ENCODE measurements at regions not wholly inside any gene's neighbourhood (a gene's known extent, or its start where the extent isn't known, plus 50 kb on each side); places are given as distances from the start of the nearest gene placed in this dataset.

GRCh38 chr2:235332240-235332890 lies 161.5 kb upstream of the AGAP1 start:
- TF ChIP-seq CTCF (IDR thresholded peaks at IDR 0.05), result no peak
- no peaks in the 10 kb centered on the region for H3K27me3 ChIP-seq (ENCODE audit: control insufficient read depth, insufficient read depth, low read length)
- no peaks in the 10 kb centered on the region for H3K36me3 ChIP-seq (ENCODE audit: control insufficient read depth, insufficient read depth, low read length)
- H3K4me1 ChIP-seq, result no peaks in the 10 kb centered on the region
- H2AFZ ChIP-seq, result no peak overlapping the region
- H3K27ac ChIP-seq, result no peak overlapping the region
- no peak overlapping the region for H3K4me2 ChIP-seq (ENCODE audit: low read length)
- no peak overlapping the region for H3K9ac ChIP-seq
- no peak overlapping the region for H3K4me3 ChIP-seq (ENCODE audit: low read depth, low read length)
- no peaks in the 10 kb centered on the region for H3K79me2 ChIP-seq
- no peaks in the 10 kb centered on the region for H3K9me3 ChIP-seq (ENCODE audit: control insufficient read depth, low read length)

- no peaks in the 10 kb centered on the region for H3K27me3 ChIP-seq (ENCODE audit: control insufficient read depth, insufficient read depth, low read length)
- H3K36me3 ChIP-seq (ENCODE audit: control insufficient read depth, insufficient read depth, low read length), result no peaks in the 10 kb centered on the region
- H3K4me3 ChIP-seq (ENCODE audit: low read depth, low read length), result no peak overlapping the region
- no peaks in the 10 kb centered on the region for H3K9me3 ChIP-seq (ENCODE audit: control insufficient read depth, low read length)
- H3K4me2 ChIP-seq (ENCODE audit: low read length), result no peak overlapping the region
- no peaks in the 10 kb centered on the region for H3K79me2 ChIP-seq
- H3K4me1 ChIP-seq, result no peaks in the 10 kb centered on the region
- H3K27ac ChIP-seq, result no peak overlapping the region
- TF ChIP-seq CTCF (IDR thresholded peaks at IDR 0.05), result no peak
- no peak overlapping the region for H2AFZ ChIP-seq
- no peak overlapping the region for H3K9ac ChIP-seq
Observed at GRCh38 chr2:235333076-235333475, 160.8 kb upstream of the AGAP1 start.

- Histone ChIP-seq H3K27me3 (ENCODE audit: control insufficient read depth, insufficient read depth, low read length) (no peaks in the 10 kb centered on the region), H3K4me2 (ENCODE audit: low read length) (no peak overlapping the region), H3K9me3 (ENCODE audit: control insufficient read depth, low read length) (no peaks in the 10 kb centered on the region), H3K79me2 (no peaks in the 10 kb centered on the region), H3K4me1 (no peaks in the 10 kb centered on the region), H3K9ac (no peak overlapping the region), H3K27ac (no peak overlapping the region), H3K4me3 (ENCODE audit: low read depth, low read length) (no peak overlapping the region), H3K36me3 (ENCODE audit: control insufficient read depth, insufficient read depth, low read length) (no peaks in the 10 kb centered on the region), H2AFZ (no peak overlapping the region)
- TF ChIP-seq CTCF (IDR thresholded peaks at IDR 0.05), result no peak
Observed at GRCh38 chr2:235334179-235334578, 159.7 kb upstream of the AGAP1 start.

- no peaks in the 10 kb centered on the region for H3K27me3 ChIP-seq (ENCODE audit: control insufficient read depth, insufficient read depth, low read length)
- no peak for TF ChIP-seq CTCF (IDR thresholded peaks at IDR 0.05)
Observed at GRCh38 chr2:235343156-235343774, 150.6 kb upstream of the AGAP1 start.

GRCh38 chr2:235343869-235344268 lies 150.0 kb upstream of the AGAP1 start:
- no peak overlapping the region for H3K9ac ChIP-seq
- no peaks in the 10 kb centered on the region for H3K79me2 ChIP-seq
- H2AFZ ChIP-seq, result no peak overlapping the region
- H3K9me3 ChIP-seq (ENCODE audit: control insufficient read depth, low read length), result no peaks in the 10 kb centered on the region
- no peaks in the 10 kb centered on the region for H3K27me3 ChIP-seq (ENCODE audit: control insufficient read depth, insufficient read depth, low read length)
- no peak overlapping the region for H3K27ac ChIP-seq
- no peak overlapping the region for H3K4me3 ChIP-seq (ENCODE audit: low read depth, low read length)
- no peaks in the 10 kb centered on the region for H3K36me3 ChIP-seq (ENCODE audit: control insufficient read depth, insufficient read depth, low read length)
- no peak for TF ChIP-seq CTCF (IDR thresholded peaks at IDR 0.05)
- no peak overlapping the region for H3K4me2 ChIP-seq (ENCODE audit: low read length)
- H3K4me1 ChIP-seq, result no peaks in the 10 kb centered on the region

More at GRCh38 chr2:235343156-235343774, 150.6 kb upstream of the AGAP1 start:
- no peak overlapping the region for H3K4me2 ChIP-seq (ENCODE audit: low read length)
- H3K9me3 ChIP-seq (ENCODE audit: control insufficient read depth, low read length), result no peaks in the 10 kb centered on the region
- H2AFZ ChIP-seq, result no peak overlapping the region
- H3K79me2 ChIP-seq, result no peaks in the 10 kb centered on the region
- no peak overlapping the region for H3K27ac ChIP-seq
- no peaks in the 10 kb centered on the region for H3K4me1 ChIP-seq
- no peaks in the 10 kb centered on the region for H3K36me3 ChIP-seq (ENCODE audit: control insufficient read depth, insufficient read depth, low read length)
- no peak overlapping the region for H3K9ac ChIP-seq
- no peak overlapping the region for H3K4me3 ChIP-seq (ENCODE audit: low read depth, low read length)
